Tibial nerve (tissue), 4 donors: ENCODE measurements at regions not wholly inside any gene's neighbourhood (a gene's known extent, or its start where the extent isn't known, plus 50 kb on each side); places are given as distances from the start of the nearest gene placed in this dataset.

Experiments used
- DNase-seq, 2 donors: peaks; one replicate each; pipeline ENCODE4 v3.0.0-alpha.2; 2019; ENCODE audit warnings: low spot score in 2 of 2
- H3K27ac ChIP-seq, 4 donors: fragments of 200-600 bp; sonication (generic) in 3 of 4; one replicate each; pipeline ENCODE4 v1.5.1; 2017 to 2019; ENCODE audit warnings: mild to moderate bottlenecking in 1 of 4
- H3K27me3 ChIP-seq, 2 donors: fragments of 200-600 bp; sonication (generic) in 1 of 2; one replicate each; pipeline versions ENCODE4 v1.5.1 to v1.6.0; 2017 to 2019
- H3K36me3 ChIP-seq, 3 donors: fragments of 200-600 bp; sonication (generic); one replicate each; pipeline ENCODE4 v1.5.1; 2018 to 2019
- H3K4me1 ChIP-seq, 4 donors: fragments of 200-600 bp; sonication (generic) in 3 of 4; one replicate each; pipeline ENCODE4 v1.5.1; 2017 to 2019
- H3K4me3 ChIP-seq, 4 donors: fragments of 200-600 bp; sonication (generic) in 3 of 4; one replicate each; pipeline ENCODE4 v1.5.1; 2017 to 2019; ENCODE audit warnings: mild to moderate bottlenecking in 1 of 4, moderate library complexity in 1 of 4
- H3K9me3 ChIP-seq, 4 donors: fragments of 200-600 bp; sonication (generic) in 3 of 4; one replicate each; pipeline ENCODE4 v1.5.1; 2017 to 2019
- EP300 ChIP-seq, 2 donors: sonication (generic); formaldehyde crosslinking; IDR thresholded peaks; one replicate each; pipeline ENCODE4 v1.6.1; 2017; ENCODE audit warnings: antibody characterized with exemption in 2 of 2, mild to moderate bottlenecking in 1 of 2
- POLR2A ChIP-seq, 2 donors: fragments of 450-650 bp; IDR thresholded peaks; one replicate each; pipeline ENCODE4 v1.6.1; 2017; ENCODE audit warnings: antibody characterized with exemption in 2 of 2, mild to moderate bottlenecking in 2 of 2, moderate library complexity in 2 of 2
- whole genome bisulfite sequencing, 2 donors: methylation state at CpG; one replicate each; pipeline ENCODE4 v1.1.5; 2018; 5-methylcytosine and 5-hydroxymethylcytosine counted together
- TF ChIP-seq, protein P1 (sequence below), 5 experiments: fragments of 200-600 bp in 3 of 5; fragments of 450-650 bp in 2 of 5; sonication (generic) in 3 of 5; IDR thresholded peaks; one replicate each; pipeline ENCODE4 v1.5.1; 2016 to 2019; ENCODE audit warnings: antibody characterized with exemption in 5 of 5, mild to moderate bottlenecking in 3 of 5, moderate library complexity in 2 of 5

- peaks cover 0 to 27% (median 0%) of the 10 kb centered on the region in 4 donors for H3K4me1 ChIP-seq
- H3K27me3 ChIP-seq = no peaks in the 10 kb centered on the region
- 90 to 97% methylated on average over 2 of the region's 2 CpGs for WGBS, 2 donors
- H3K4me3 ChIP-seq = no peak overlapping the region
- no peak for DNase-seq
- no peak for TF ChIP-seq POLR2A (IDR thresholded peaks at IDR 0.05)
- TF ChIP-seq, protein P1, sequence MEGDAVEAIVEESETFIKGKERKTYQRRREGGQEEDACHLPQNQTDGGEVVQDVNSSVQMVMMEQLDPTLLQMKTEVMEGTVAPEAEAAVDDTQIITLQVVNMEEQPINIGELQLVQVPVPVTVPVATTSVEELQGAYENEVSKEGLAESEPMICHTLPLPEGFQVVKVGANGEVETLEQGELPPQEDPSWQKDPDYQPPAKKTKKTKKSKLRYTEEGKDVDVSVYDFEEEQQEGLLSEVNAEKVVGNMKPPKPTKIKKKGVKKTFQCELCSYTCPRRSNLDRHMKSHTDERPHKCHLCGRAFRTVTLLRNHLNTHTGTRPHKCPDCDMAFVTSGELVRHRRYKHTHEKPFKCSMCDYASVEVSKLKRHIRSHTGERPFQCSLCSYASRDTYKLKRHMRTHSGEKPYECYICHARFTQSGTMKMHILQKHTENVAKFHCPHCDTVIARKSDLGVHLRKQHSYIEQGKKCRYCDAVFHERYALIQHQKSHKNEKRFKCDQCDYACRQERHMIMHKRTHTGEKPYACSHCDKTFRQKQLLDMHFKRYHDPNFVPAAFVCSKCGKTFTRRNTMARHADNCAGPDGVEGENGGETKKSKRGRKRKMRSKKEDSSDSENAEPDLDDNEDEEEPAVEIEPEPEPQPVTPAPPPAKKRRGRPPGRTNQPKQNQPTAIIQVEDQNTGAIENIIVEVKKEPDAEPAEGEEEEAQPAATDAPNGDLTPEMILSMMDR (IDR thresholded peaks at IDR 0.05) = no peak
- TF ChIP-seq EP300 (IDR thresholded peaks at IDR 0.05) = no peak
- no peaks in the 10 kb centered on the region for H3K9me3 ChIP-seq
- no peak overlapping the region for H3K27ac ChIP-seq
- H3K36me3 ChIP-seq = no peaks in the 10 kb centered on the region
Observed at GRCh38 chr2:105464325-105464724, 65.5 kb upstream of the FHL2 start.

DNA sequence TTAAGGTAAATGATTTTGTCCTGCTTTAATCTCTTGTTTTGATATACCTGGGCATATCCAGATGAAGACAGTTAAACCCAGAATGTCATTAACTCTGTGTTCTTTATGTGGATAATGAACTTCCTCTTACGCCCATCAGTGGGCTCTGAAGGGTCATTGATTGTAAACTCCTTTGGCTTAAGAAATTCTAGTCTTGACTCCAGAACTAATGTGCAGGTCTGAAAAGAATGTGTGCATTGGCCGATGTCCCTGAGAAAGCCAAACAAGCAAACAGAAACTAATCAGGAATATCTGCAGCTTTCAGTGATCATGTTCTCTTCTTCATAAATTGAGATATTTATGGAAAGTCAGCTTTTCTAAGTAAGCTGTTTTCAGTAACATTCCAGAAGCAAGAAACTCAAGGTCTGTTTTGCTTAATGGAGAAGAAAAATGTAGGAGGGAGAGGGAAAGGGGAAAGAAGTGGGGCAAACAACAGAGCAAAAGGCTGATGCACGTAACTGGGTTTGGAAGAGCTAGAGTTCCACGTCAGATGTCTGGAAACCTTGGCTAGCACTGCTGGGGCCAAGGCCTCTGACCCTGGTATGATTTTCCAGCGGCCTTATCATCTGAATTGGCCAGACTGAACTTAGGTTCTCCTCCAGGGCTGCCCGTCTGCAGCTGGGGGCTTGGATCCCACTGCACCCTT, 61.3 kb upstream of the FHL2 start:
- H3K27me3 ChIP-seq = no peaks in the 10 kb centered on the region
- DNase-seq = no peak
- peak overlapping the region in 2 of 4 donors; percentile 50 to 66 for H3K27ac ChIP-seq
- TF ChIP-seq POLR2A (IDR thresholded peaks at IDR 0.05) = no peak
- TF ChIP-seq, protein P1 (IDR thresholded peaks at IDR 0.05) = no peak
- peak in 1 of 2 donors; percentile 47 for TF ChIP-seq EP300 (IDR thresholded peaks at IDR 0.05)
- no peaks in the 10 kb centered on the region for H3K36me3 ChIP-seq
- peaks cover 0 to 23% (median 1%) of the 10 kb centered on the region in 4 donors for H3K4me1 ChIP-seq
- no peak overlapping the region for H3K4me3 ChIP-seq
- H3K9me3 ChIP-seq = no peaks in the 10 kb centered on the region
- WGBS, 2 donors = 47 to 54% methylated on average over 6 of the region's 6 CpGs

GRCh38 chr2:105458076-105458475, 59.2 kb upstream of the FHL2 start:
- Histone ChIP-seq H3K36me3 (no peaks in the 10 kb centered on the region), H3K4me1 (peaks cover 0 to 30% (median 6%) of the 10 kb centered on the region in 4 donors), H3K4me3 (no peak overlapping the region), H3K9me3 (no peaks in the 10 kb centered on the region), H3K27ac (no peak overlapping the region), H3K27me3 (no peaks in the 10 kb centered on the region)
- TF ChIP-seq, protein P1 (IDR thresholded peaks at IDR 0.05) = no peak
- TF ChIP-seq POLR2A (IDR thresholded peaks at IDR 0.05) (no peak), EP300 (IDR thresholded peaks at IDR 0.05) (no peak)
- DNase-seq = no peak
- WGBS, 2 donors = 79 to 87% methylated on average over 6 of the region's 6 CpGs

GRCh38 chr2:105455488-105456003, 56.7 kb upstream of the FHL2 start:
- peak in 1 of 2 donors; percentile 76 for TF ChIP-seq EP300 (IDR thresholded peaks at IDR 0.05)
- TF ChIP-seq POLR2A (IDR thresholded peaks at IDR 0.05) = no peak
- TF ChIP-seq, protein P1 (IDR thresholded peaks at IDR 0.05) = no peak
- H3K27ac ChIP-seq = peak overlapping the region in 2 of 4 donors; percentile 32 to 44

DNA sequence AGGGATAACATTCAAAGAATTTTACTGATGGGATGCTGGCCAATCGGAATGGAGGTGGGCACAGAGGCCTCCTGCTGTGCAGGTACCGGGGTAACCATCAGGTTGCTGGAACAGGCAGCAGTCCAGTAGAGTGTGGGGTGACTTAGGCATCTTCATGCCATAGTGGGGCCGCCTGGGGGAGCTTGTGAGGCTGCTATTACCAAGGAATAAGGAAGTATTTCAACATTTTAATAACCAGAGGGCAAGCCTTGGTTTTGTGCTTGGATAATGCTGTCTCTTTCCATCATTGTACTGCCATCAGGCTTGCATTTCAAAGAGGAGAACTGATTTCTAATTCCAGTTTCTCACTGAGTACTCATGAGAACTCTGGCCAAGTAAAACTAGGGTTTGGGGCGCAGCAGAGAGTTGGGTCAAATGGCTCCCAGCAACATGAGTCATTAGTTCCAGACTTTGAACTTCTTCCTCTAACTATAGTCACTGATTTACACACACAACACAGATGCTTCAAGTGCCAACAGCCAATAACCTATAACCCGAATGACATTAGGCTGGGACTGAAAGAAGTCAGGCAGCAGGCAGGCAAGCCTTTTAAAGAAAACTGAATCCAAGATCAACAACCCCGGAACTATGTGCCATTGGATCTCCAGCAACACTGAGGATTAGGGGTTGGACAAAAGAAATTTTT, 56.1 kb upstream of the FHL2 start:
- Histone ChIP-seq H3K4me3 (no peak overlapping the region), H3K4me1 (peaks cover 0 to 22% (median 6%) of the 10 kb centered on the region in 4 donors), H3K27ac (peak overlapping the region in 3 of 4 donors; percentile 32 to 47 (median 44)), H3K9me3 (no peaks in the 10 kb centered on the region), H3K27me3 (no peaks in the 10 kb centered on the region), H3K36me3 (no peaks in the 10 kb centered on the region)
- WGBS, 2 donors = 46% methylated on average over 6 of the region's 6 CpGs
- peak; percentile 26 to 28 for DNase-seq
- peak in 1 of 2 donors; percentile 9 for TF ChIP-seq EP300 (IDR thresholded peaks at IDR 0.05)
- no peak for TF ChIP-seq POLR2A (IDR thresholded peaks at IDR 0.05)
- TF ChIP-seq, protein P1 (IDR thresholded peaks at IDR 0.05) = peak in 2 of 5 experiments; percentile 12

More at GRCh38 chr2:105455488-105456003, 56.7 kb upstream of the FHL2 start:
- H3K36me3 ChIP-seq = no peaks in the 10 kb centered on the region
- DNase-seq = peak; percentile 72 to 87
- no peaks in the 10 kb centered on the region for H3K27me3 ChIP-seq
- H3K4me3 ChIP-seq = no peak overlapping the region
- peaks cover 0 to 29% (median 6%) of the 10 kb centered on the region in 4 donors for H3K4me1 ChIP-seq
- no peaks in the 10 kb centered on the region for H3K9me3 ChIP-seq
- WGBS, 2 donors = 36 to 44% methylated on average over 3 of the region's 3 CpGs
